Lower leg skin (tissue), 3 donors: ENCODE measurements at regions not wholly inside any gene's neighbourhood (a gene's known extent, or its start where the extent isn't known, plus 50 kb on each side); places are given as distances from the start of the nearest gene placed in this dataset.

Experiments
- CTCF ChIP-seq, 3 donors: fragments of 450-650 bp; IDR thresholded peaks; one replicate each; pipeline ENCODE4 v1.5.1; 2016; ENCODE audit warnings: antibody characterized with exemption in 3 of 3, mild to moderate bottlenecking in 3 of 3, moderate library complexity in 2 of 3
- POLR2A ChIP-seq, 2 donors: fragments of 450-650 bp; IDR thresholded peaks; one replicate each; pipeline ENCODE4 v1.6.1; 2016 to 2017; ENCODE audit warnings: antibody characterized with exemption in 2 of 2, mild to moderate bottlenecking in 1 of 2, moderate library complexity in 1 of 2

- no peak for TF ChIP-seq POLR2A (IDR thresholded peaks at IDR 0.05)
- no peak for TF ChIP-seq CTCF (IDR thresholded peaks at IDR 0.05)
Measured at GRCh38 chr4:13763707-13764106, 136.2 kb upstream of the BOD1L1 start.
